ENCODE measurements at regions not wholly inside any gene's neighbourhood (a gene's known extent, or its start where the extent isn't known, plus 50 kb on each side); places are given as distances from the start of the nearest gene placed in this dataset.

GRCh38 chr2:14023558-14023957 is 609.0 kb upstream of the LRATD1 start:
- Histone ChIP-seq H3K36me3 (ENCODE audit: control insufficient read depth in 2 of 2, insufficient read depth in 1 of 2, low read length in 2 of 2) (no peaks in the 10 kb centered on the region), H3K4me1 (ENCODE audit: control insufficient read depth, insufficient read depth, low read length) (no peaks in the 10 kb centered on the region), H3K27ac (ENCODE audit: extremely low read depth, low read depth, low read length) (no peak overlapping the region), H3K4me3 (ENCODE audit: low read depth, low read length) (no peak overlapping the region), H3K9me3 (ENCODE audit: control insufficient read depth, insufficient read depth, low read depth, low read length) (no peaks in the 10 kb centered on the region)
- TF ChIP-seq, protein P1, sequence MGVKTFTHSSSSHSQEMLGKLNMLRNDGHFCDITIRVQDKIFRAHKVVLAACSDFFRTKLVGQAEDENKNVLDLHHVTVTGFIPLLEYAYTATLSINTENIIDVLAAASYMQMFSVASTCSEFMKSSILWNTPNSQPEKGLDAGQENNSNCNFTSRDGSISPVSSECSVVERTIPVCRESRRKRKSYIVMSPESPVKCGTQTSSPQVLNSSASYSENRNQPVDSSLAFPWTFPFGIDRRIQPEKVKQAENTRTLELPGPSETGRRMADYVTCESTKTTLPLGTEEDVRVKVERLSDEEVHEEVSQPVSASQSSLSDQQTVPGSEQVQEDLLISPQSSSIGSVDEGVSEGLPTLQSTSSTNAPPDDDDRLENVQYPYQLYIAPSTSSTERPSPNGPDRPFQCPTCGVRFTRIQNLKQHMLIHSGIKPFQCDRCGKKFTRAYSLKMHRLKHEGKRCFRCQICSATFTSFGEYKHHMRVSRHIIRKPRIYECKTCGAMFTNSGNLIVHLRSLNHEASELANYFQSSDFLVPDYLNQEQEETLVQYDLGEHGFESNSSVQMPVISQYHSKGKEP (tag by site-specific recombination; IDR thresholded peaks at IDR 0.05), result no peak
- TF ChIP-seq, protein P2, sequence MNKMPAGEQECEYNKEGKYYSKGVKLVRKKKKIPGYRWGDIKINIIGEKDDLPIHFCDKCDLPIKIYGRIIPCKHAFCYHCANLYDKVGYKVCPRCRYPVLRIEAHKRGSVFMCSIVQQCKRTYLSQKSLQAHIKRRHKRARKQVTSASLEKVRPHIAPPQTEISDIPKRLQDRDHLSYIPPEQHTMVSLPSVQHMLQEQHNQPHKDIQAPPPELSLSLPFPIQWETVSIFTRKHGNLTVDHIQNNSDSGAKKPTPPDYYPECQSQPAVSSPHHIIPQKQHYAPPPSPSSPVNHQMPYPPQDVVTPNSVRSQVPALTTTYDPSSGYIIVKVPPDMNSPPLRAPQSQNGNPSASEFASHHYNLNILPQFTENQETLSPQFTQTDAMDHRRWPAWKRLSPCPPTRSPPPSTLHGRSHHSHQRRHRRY (tag by site-specific recombination; IDR thresholded peaks at IDR 0.05), result no peak
- TF ChIP-seq PRDM6 (tag by site-specific recombination; IDR thresholded peaks at IDR 0.05), result no peak
- ChIA-PET POLR2A (no interaction called here), CTCF (no interaction called here)

GRCh38 chr2:14039134-14039533 is 593.4 kb upstream of the LRATD1 start:
- POLR2A ChIA-PET, result no interaction called here
- H3K9me3 ChIP-seq (ENCODE audit: control insufficient read depth, insufficient read depth, low read depth, low read length), result no peaks in the 10 kb centered on the region

More at GRCh38 chr2:14039134-14039533, 593.4 kb upstream of the LRATD1 start:
- Histone ChIP-seq H3K4me1 (ENCODE audit: control insufficient read depth, insufficient read depth, low read length) (no peaks in the 10 kb centered on the region), H3K36me3 (ENCODE audit: control insufficient read depth in 2 of 2, insufficient read depth in 1 of 2, low read length in 2 of 2) (no peaks in the 10 kb centered on the region), H3K4me3 (ENCODE audit: low read depth, low read length) (no peak overlapping the region), H3K27ac (ENCODE audit: extremely low read depth, low read depth, low read length) (no peak overlapping the region)
- TF ChIP-seq SP7 (tag by site-specific recombination; IDR thresholded peaks at IDR 0.05) (no peak), ZNF157 (tag by site-specific recombination; IDR thresholded peaks at IDR 0.05) (no peak), ZNF174 (tag by site-specific recombination; IDR thresholded peaks at IDR 0.05) (no peak), ZFP3 (tag by site-specific recombination; IDR thresholded peaks at IDR 0.05; ENCODE audit: low read depth) (no peak), WT1 (tag by site-specific recombination; IDR thresholded peaks at IDR 0.05) (no peak), ZNF148 (tag by site-specific recombination; IDR thresholded peaks at IDR 0.05; ENCODE audit: borderline replicate concordance) (no peak), ZBTB7A (tag by site-specific recombination; IDR thresholded peaks at IDR 0.05; ENCODE audit: low read depth) (no peak), ZNF138 (tag by site-specific recombination; IDR thresholded peaks at IDR 0.05; ENCODE audit: borderline replicate concordance) (no peak), ZNF529 (tag by site-specific recombination; IDR thresholded peaks at IDR 0.05; ENCODE audit: insufficient replicate concordance) (no peak), ZNF544 (tag by site-specific recombination; IDR thresholded peaks at IDR 0.05) (no peak), ZNF610 (tag by site-specific recombination; IDR thresholded peaks at IDR 0.05; ENCODE audit: borderline replicate concordance) (no peak), ZNF768 (tag by site-specific recombination; IDR thresholded peaks at IDR 0.05) (no peak), ZNF670 (tag by site-specific recombination; IDR thresholded peaks at IDR 0.05; ENCODE audit: low read depth) (no peak), ZNF777 (tag by site-specific recombination; IDR thresholded peaks at IDR 0.05; ENCODE audit: borderline replicate concordance) (no peak), KLF16 (tag by site-specific recombination; IDR thresholded peaks at IDR 0.05) (no peak), PRDM10 (tag by site-specific recombination; IDR thresholded peaks at IDR 0.05) (no peak), TCF7L2 (IDR thresholded peaks at IDR 0.05; ENCODE audit: borderline replicate concordance, low read depth, low read length) (no peak)
- TF ChIP-seq, protein P2 (tag by site-specific recombination; IDR thresholded peaks at IDR 0.05), result no peak
- CTCF ChIA-PET, result no interaction called here
